Globus pallidus (tissue), 1 donor: ENCODE measurements at regions not wholly inside any gene's neighbourhood (a gene's known extent, or its start where the extent isn't known, plus 50 kb on each side); places are given as distances from the start of the nearest gene placed in this dataset.

Experiments
- DNase-seq: peaks from one replicate; pipeline ENCODE4 v3.0.0-alpha.2; 2015; ENCODE audit warnings: low spot score

GRCh38 chr6:113414511-113414910 lies 442.6 kb upstream of the MARCKS start:
- DNase-seq: peak; percentile 41

DNA sequence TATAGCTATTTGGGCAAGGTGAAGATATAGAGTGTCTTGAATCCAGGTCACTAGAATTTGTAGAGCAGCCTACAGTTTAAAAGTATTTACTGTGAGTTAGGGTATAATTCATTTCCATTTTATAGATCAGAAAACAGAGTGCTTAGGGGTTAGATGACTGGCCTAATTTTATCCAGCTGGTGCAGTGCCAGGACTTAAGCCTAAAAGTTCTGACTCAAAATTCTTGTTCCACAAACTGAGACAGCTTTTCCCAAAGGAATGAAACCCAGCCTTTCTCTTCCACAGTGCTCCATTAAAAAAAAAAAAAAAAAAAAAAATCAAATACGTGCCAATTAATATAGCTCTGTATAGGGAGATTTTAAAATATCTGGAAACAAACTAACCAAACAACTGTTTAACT lies 441.0 kb upstream of the MARCKS start:
- no peak for DNase-seq

- DNase-seq: no peak
Measured at GRCh38 chr6:113420290-113420689, 436.9 kb upstream of the MARCKS start.

DNA sequence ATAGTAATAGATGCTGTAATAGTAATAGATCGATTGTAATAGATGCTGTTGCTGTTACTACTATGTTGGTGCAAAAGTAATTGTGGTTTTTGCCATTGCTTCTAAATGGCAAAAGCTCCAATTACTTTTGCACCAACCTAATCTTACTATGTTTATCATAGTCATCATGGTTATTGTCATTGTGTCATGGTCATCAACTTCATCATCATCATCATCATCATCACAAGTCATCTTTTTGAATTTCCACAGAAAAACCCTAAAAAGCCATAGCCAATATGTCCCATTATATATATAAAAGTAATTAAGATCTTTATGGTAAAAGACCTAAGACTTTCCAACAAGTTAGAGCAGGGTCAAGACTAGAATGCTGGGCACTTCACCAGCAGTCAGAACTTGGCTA lies 435.1 kb upstream of the MARCKS start:
- DNase-seq: no peak

GRCh38 chr6:113423956-113424355 lies 433.2 kb upstream of the MARCKS start:
- DNase-seq: no peak

DNA sequence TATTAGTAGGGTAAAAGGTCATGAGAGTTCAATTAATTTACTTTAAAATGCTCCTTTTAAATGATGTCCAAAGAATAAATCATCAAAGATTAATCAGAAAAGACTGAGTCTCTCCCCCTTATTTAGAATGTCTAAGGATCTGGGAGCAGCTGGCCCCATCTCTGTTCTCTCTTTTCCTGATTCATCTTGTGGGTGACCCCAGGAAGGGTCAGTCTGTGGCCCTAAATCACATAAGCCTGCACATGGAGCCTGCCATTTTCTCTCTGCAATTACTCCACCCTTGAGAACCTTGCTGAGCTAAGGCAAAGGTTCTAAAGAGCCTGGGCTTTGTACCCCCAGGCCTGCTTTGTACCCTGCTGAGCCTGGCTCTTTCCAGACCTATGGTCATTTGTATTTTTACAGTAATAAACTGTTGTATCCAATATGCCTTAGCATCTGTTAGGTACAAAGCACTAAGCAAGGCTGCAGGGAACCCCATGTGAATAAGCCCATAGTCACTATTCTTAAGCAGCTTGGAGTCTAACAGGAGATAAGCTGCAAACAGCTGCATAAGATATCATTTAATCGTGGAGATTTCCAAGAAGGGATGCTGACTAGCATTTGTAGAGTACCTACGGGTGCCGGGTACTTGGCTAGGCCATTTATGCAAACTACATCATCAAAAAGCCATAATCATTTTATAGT lies 431.0 kb upstream of the MARCKS start:
- no peak for DNase-seq

DNA sequence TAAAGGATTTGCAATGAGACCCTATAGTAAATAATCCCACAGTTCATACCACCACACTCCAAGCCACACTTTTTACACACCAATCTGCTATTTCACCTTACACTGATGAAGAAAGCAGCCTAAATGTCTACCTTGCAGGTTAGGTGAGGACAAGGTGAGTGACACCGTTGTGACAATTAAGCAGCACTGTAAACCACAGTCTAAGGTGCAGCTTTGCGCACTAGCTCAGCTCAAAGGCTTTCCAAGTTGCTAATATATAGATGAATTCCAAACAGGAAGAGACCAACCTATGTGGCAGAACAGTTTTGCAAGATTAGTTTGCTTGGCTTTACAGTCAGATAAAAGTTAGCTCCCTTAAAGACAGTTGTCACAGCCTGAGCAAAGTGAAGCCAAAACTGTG lies 429.5 kb upstream of the MARCKS start:
- DNase-seq: no peak

DNA sequence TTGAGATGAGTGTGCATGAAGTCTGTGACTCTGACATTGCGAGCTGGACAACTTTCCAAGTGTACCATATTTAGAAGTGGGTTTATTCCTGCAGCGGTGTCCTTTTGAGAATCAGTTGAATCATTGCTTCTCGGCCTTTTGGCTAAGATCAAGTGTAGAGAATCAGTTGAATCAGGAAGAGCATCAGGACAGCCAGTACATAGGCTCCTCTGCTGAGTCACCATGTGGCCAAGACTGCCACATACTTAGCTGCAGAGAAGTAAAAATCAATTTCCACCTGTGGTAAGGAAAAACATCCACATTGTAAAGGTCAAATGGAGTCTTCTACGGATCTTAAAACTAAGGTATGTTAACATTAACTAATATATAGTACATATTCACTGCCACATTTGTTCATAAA lies 428.4 kb upstream of the MARCKS start:
- DNase-seq: no peak

DNA sequence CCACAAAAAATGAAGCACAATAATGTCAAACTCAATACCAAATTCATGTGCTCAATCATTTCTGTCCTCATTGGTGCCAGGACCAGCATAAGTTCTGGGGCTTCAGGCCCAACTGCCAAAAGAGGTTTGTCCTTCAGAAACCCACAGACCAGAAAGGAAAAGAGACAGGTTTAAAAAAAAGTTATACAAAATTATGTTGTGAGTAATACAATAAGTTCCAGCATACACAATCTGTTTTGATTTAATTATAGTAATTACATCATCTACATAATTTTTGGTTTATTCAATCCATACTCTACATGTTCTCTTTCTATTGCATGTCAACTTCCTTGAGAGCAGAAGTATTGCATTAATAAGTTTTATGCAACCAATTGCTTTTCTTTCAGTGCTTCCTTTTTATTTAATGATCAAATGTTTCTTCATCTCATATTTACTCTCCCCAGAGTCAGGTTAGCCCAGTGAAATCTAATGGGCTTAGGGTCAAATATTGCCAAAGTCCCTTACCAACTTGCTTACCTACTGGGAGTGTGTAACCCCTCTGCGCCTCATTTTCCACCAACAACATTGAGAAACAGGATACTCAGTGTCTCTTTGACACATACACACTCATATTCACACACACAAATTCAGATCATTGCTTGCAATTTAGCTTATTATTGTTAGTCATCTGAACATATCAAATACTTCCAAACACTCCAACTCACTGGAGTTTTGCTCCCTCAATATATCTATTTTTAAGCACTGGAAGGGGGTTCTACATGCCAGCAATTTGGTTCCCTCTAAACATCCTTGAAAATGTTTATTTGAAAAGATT lies 424.4 kb upstream of the MARCKS start:
- no peak for DNase-seq

- peak; percentile 3 for DNase-seq
Measured at GRCh38 chr6:113433335-113433991, 423.7 kb upstream of the MARCKS start.

GRCh38 chr6:113434641-113435040 lies 422.5 kb upstream of the MARCKS start:
- no peak for DNase-seq

- no peak for DNase-seq
Measured at GRCh38 chr6:113437566-113437965, 419.6 kb upstream of the MARCKS start.

GRCh38 chr6:113439866-113440265 lies 417.3 kb upstream of the MARCKS start:
- no peak for DNase-seq

- DNase-seq: no peak
Measured at GRCh38 chr6:113442040-113442439, 415.1 kb upstream of the MARCKS start.

DNA sequence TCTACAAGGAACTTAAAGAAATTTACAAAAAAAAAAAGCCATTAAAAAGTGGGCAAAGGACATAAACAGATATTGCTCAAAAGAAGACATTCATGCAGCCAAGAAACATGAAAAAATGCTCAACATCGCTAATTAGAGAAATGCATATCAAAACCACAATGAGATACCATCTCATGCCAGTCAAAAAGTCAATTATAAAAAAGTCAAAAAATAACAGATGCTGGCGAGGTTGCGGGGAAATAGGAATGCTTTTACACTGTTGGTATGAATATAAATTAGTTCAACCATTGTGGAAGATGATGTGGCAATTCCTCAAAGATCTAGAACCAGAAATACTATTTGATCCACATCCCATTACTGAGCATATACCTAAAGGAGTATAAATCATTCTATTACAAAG lies 411.9 kb upstream of the MARCKS start:
- DNase-seq: no peak

DNA sequence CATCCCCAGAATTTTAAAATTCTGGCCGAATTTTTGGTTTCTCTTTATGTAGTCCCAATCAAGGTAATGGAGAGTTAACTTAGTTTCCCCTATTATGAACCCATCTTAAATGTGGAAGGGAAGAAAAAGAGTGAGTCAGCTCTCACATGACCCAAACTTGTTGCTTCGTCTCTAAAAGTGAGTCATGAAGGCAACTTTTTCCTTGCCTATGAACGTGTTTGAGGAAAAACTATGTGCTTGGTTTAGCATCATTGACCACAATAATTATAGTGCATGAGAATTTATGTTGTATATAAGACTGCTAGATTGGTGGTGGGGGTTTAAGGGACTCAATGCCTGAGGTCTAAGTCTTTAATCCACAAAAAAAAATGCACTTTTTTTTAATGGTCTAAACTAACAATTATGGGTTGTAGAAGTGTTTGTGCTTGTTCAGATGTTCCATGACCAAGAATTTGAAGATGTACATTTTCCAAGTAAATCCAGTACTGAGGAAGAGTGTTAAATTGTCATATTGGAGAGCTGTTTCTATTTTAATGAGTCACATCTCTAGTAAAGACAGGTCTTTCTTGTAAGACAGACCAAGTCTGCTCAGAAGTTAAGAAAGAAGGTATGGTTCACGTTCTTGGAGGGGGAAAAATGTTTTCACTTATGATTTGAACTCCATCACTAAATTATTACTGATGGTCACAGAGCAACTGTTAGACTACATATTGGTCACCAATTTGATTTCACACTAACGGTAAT lies 409.9 kb upstream of the MARCKS start:
- DNase-seq: no peak

DNA sequence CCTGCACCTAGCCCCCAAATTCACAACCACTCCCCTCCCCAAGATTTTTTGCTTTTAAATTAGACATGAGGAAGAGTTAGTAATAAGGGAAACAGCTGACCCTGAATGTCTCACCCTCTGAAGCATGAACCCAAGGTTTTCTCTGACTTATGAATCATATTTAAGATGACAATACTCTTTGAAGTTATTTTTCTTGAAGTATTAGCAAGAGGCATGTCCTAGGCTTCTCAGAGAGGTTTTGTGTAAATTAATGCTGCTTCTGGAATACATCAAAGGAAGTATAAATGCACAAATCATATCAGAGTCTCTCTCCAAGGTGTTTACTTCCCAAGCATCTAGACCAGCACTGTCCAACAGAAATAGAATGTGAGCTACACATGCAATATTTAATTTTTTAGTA lies 408.1 kb upstream of the MARCKS start:
- DNase-seq: no peak

DNA sequence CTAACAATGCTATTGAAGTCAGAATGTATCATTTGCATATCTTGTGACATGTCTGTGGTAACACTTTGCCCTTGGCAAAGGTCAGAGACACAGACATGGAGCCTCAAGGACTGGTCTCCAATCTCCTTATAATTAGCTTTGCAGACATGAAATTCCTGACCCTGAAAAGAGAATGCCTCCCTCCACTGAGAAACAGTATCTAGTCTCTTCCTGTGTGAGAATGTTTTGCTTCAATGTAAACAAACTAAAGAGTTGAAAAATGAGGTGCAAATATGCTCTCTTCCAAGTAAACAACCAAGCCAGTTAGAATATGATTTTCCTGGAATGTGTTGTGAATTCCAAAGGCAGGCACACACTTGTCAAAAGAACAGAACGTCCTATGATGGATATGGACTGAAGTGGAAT lies 407.1 kb upstream of the MARCKS start:
- DNase-seq: no peak

DNA sequence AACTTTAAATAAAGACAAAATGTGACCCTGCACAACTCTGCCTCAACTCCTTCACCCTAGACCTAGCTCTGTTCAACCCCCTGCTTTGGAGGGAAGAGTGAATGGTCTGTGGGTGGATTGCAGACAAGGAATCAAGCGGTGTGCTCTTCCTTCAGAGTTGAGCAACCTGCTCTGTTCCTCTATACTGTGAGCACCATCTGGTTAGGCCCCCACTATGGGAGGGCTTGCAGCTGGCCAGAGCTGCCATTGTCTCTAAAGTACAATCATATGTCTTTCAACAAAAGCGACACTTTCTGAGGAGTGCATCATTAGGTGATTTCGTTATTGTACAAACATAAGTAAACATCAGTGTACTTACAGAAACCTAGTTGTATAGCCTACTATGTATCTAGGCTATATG lies 406.1 kb upstream of the MARCKS start:
- DNase-seq: no peak

DNA sequence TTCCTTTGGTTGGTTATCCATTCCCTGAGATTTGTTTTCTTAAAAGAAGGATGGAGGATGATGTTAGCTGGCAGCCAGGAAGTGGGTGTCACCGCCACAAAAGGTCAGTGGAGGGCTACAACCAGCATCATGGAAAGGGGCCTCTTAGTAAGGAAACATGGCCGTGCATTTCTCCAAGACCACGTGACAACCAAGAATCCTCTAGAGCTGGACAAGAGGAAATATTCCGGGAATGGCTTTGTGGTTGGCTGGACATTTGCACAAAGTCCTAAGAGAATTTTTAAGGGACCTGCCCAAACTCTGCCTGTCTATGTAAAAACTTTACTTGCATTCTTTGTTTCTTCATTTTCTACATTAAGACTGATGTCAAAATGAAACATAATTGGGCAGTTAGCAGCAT lies 399.9 kb upstream of the MARCKS start:
- DNase-seq: no peak

GRCh38 chr6:113457751-113458150 lies 399.4 kb upstream of the MARCKS start:
- DNase-seq: no peak

DNA sequence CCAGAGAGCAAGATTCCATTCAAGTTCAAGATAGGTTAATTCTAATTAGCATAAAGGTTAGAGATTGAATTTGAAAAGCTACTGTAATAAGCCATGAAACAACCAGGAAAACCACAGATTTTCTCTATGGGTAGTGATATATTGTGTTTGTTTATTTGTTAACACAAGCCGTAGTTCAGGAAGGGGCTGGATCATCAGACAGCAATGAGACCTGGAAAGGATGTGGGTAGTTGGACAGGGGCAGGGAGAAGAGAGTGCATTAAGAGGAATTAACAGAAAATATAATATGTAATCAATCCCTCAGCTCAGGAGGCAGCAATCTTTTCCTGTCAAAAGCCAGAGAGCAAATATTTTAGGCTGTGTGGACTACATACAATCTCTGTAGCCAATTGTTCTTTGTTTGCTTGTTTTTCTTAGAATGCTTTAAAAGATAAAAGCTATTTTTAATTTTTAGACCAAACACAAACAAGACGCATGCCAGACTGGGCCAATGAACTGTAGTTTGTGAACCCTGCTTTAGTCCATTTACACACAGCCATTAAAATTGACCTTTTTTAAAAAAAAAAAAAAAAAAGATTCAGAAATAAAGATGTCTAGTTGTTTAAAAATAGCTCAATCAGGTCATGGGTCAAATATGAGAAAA lies 398.7 kb upstream of the MARCKS start:
- no peak for DNase-seq
